KMS-11 (cell line): ENCODE measurements at regions not wholly inside any gene's neighbourhood (a gene's known extent, or its start where the extent isn't known, plus 50 kb on each side); places are given as distances from the start of the nearest gene placed in this dataset.

Source experiments
- H2AFZ ChIP-seq: fragments of 200-600 bp; sonication (generic); 2 replicates; pipeline ENCODE4 v1.6.1; 2016; ENCODE audit warnings: antibody characterized with exemption, mixed run types, low read depth
- H3K27ac ChIP-seq: fragments of 200-600 bp; sonication (generic); 2 replicates; pipeline ENCODE4 v1.6.1; 2016; ENCODE audit warnings: mild to moderate bottlenecking, mixed run types
- H3K27me3 ChIP-seq: fragments of 200-600 bp; sonication (generic); 2 replicates; pipeline ENCODE4 v1.6.1; 2017; ENCODE audit warnings: mild to moderate bottlenecking, low read depth, mixed run types, moderate library complexity; ENCODE audit not compliant: insufficient read depth
- H3K36me3 ChIP-seq: fragments of 200-600 bp; sonication (generic); 2 replicates; pipeline ENCODE4 v1.6.1; 2017; ENCODE audit warnings: mild to moderate bottlenecking, mixed run types; ENCODE audit not compliant: insufficient read depth
- H3K4me1 ChIP-seq: fragments of 200-600 bp; sonication (generic); 2 replicates; pipeline ENCODE4 v1.6.1; 2016; ENCODE audit warnings: mild to moderate bottlenecking, low read depth, mixed run types; ENCODE audit not compliant: poor library complexity, severe bottlenecking
- H3K4me2 ChIP-seq: fragments of 200-600 bp; sonication (generic); 2 replicates; pipeline ENCODE4 v1.7.0; 2016; ENCODE audit warnings: mild to moderate bottlenecking, mixed run types
- H3K4me3 ChIP-seq: fragments of 200-600 bp; sonication (generic); IDR thresholded peaks from 2 replicates; pipeline ENCODE4 v1.6.1; 2017; ENCODE audit warnings: low read depth, low read length, mixed read lengths; ENCODE audit not compliant: insufficient read depth
- H3K79me2 ChIP-seq: fragments of 200-600 bp; sonication (generic); 2 replicates; pipeline ENCODE4 v1.6.1; 2016; ENCODE audit warnings: low read depth, mixed run types; ENCODE audit not compliant: insufficient read depth
- H3K9ac ChIP-seq: fragments of 200-600 bp; sonication (generic); 2 replicates; pipeline ENCODE4 v1.6.1; 2016; ENCODE audit warnings: mild to moderate bottlenecking, mixed run types
- H4K20me1 ChIP-seq: fragments of 200-600 bp; sonication (generic); 2 replicates; pipeline ENCODE4 v1.6.1; 2016; ENCODE audit warnings: mild to moderate bottlenecking, mixed run types; ENCODE audit not compliant: insufficient read depth
- TF ChIP-seq, protein P1 (sequence below): fragments of 200-600 bp; sonication (generic); conservative IDR thresholded peaks from 2 replicates; pipeline ENCODE4 v1.6.1; 2017; ENCODE audit warnings: low read depth, mild to moderate bottlenecking, antibody characterized with exemption, low read length, moderate library complexity, mixed read lengths

DNA sequence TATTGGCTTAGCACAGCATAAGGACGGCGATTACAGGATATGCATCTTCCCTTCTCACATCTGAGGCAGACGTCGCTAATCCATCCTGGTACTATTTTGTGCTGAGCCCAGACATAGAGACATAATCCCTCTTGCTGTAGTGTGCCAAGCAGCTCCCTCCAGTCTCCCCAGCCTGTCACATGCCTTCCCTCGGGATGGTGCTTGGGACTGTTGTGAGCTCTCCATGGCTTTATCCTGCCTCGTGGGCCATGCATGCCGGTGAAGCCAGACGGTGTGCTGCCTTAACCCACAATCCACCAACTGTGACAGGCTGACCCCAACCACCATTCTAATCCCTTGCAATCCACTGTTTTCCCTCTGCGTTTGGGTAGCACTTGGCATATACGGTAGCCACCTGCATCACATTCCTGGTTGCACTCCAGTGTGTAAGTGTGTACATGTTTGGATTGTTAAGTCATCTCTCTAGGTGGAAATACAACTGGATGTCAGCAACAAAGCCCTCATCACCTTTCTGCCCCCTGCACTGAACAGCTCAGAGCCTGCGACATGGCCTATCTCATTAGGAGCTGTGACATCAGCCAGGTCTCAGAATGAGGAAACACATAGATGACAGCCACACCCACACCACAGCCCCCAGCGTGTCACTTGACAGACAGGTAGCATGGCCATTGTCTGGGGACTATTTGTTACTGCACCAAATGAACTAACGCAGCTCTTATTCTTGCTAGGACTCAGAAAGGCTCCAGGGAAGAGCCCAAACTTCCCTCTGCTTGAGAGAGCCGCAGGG, 374.8 kb upstream of the CDH4 start:
- H3K27me3 ChIP-seq, result no peaks in the 10 kb centered on the region
- no peak overlapping the region for H2AFZ ChIP-seq

DNA sequence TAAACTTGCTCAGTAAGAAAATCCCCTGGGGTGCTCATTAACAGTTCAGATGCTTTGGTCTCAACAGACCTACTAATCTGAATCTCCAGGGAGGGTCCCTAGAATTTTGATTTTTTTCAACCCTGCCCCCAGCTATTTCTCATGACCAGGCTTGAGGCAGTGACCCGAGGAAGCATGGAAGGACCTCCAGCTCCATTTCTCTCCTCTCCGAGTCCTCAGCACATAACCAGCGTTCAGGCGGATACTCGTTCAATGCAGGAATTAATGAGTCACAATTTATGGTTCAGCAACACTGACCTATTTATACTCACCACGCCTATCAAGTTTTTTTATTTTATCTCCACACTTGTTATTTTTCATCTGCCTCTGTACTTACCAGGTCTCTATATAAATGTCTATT, 369.2 kb upstream of the CDH4 start:
- no peak overlapping the region; the same call in 1 of the 2 replicates for H3K27ac ChIP-seq
- no peak overlapping the region for H3K4me3 ChIP-seq
- no peak overlapping the region for H3K9ac ChIP-seq
- H3K4me2 ChIP-seq, result peak overlapping the region; percentile 50; the same call in 1 of the 2 replicates
- H3K36me3 ChIP-seq, result no peaks in the 10 kb centered on the region
- H2AFZ ChIP-seq, result no peak overlapping the region
- TF ChIP-seq, protein P1, sequence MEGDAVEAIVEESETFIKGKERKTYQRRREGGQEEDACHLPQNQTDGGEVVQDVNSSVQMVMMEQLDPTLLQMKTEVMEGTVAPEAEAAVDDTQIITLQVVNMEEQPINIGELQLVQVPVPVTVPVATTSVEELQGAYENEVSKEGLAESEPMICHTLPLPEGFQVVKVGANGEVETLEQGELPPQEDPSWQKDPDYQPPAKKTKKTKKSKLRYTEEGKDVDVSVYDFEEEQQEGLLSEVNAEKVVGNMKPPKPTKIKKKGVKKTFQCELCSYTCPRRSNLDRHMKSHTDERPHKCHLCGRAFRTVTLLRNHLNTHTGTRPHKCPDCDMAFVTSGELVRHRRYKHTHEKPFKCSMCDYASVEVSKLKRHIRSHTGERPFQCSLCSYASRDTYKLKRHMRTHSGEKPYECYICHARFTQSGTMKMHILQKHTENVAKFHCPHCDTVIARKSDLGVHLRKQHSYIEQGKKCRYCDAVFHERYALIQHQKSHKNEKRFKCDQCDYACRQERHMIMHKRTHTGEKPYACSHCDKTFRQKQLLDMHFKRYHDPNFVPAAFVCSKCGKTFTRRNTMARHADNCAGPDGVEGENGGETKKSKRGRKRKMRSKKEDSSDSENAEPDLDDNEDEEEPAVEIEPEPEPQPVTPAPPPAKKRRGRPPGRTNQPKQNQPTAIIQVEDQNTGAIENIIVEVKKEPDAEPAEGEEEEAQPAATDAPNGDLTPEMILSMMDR, result no peak
- H4K20me1 ChIP-seq, result no peaks in the 10 kb centered on the region
- H3K4me1 ChIP-seq, result peaks cover 23% of the 10 kb centered on the region
- no peaks in the 10 kb centered on the region for H3K79me2 ChIP-seq
- H3K27me3 ChIP-seq, result no peaks in the 10 kb centered on the region

More for the DNA sequence above, 374.8 kb upstream of the CDH4 start:
- no peaks in the 10 kb centered on the region for H3K79me2 ChIP-seq
- no peaks in the 10 kb centered on the region for H3K36me3 ChIP-seq
- no peaks in the 10 kb centered on the region for H3K4me1 ChIP-seq
- TF ChIP-seq, protein P1, result no peak
- H3K4me2 ChIP-seq, result no peak overlapping the region
- H3K27ac ChIP-seq, result no peak overlapping the region
- no peaks in the 10 kb centered on the region for H4K20me1 ChIP-seq
- H3K4me3 ChIP-seq, result no peak overlapping the region
- H3K9ac ChIP-seq, result no peak overlapping the region

DNA sequence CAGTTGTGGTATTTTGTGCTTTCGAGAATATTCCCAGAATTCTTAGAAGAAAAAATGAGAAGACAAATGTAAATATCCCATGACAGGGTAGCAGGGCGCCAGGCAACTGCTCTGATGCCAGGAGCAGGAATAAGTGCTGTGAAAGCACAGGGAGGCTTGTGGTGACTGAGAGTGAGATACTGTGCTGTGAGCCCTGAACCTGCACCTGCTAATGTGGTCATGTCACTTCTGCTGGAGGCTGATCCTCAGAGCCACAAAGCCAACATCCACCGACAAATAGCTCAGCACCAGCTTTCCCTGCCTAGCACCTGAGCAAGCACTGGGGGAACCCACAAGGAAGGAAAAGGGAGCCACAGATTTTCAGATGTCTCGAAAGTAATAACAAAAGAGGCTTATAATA, 368.6 kb upstream of the CDH4 start:
- TF ChIP-seq, protein P1, result no peak
- no peak overlapping the region for H3K4me3 ChIP-seq
- H2AFZ ChIP-seq, result no peak overlapping the region
- no peaks in the 10 kb centered on the region for H3K27me3 ChIP-seq
- H3K4me2 ChIP-seq, result peak overlapping the region; percentile 50
- no peak overlapping the region; the same call in 1 of the 2 replicates for H3K27ac ChIP-seq
- H4K20me1 ChIP-seq, result no peaks in the 10 kb centered on the region
- no peaks in the 10 kb centered on the region for H3K79me2 ChIP-seq
- no peaks in the 10 kb centered on the region for H3K36me3 ChIP-seq
- peaks cover 23% of the 10 kb centered on the region for H3K4me1 ChIP-seq
- H3K9ac ChIP-seq, result no peak overlapping the region

DNA sequence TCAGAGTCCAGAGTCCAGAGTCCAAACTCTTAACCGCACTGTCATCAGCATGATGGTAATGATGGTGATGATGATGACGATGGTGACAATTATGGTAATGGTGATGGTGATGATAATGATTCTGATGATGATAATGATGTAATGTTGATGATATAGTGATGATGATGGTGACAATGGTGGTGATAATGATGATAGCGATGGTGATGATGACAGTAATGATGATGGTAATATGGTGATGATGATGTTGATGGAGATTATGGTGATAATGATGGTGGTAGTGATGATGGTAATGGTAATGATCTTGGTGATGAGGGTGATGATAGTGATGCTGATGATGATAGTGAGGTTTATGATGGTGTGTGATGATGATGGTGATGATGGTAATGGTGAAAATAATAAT, 367.8 kb upstream of the CDH4 start:
- no peaks in the 10 kb centered on the region for H3K27me3 ChIP-seq
- TF ChIP-seq, protein P1, result no peak

More for the DNA sequence above, 367.8 kb upstream of the CDH4 start:
- Histone ChIP-seq H2AFZ (no peak overlapping the region), H3K9ac (no peak overlapping the region), H3K4me2 (no peak overlapping the region; the same call in 1 of the 2 replicates), H3K4me3 (no peak overlapping the region), H3K36me3 (no peaks in the 10 kb centered on the region), H3K4me1 (peaks cover 23% of the 10 kb centered on the region), H3K79me2 (no peaks in the 10 kb centered on the region), H3K27ac (no peak overlapping the region), H4K20me1 (no peaks in the 10 kb centered on the region)
